ENCODE measurements at regions not wholly inside any gene's neighbourhood (a gene's known extent, or its start where the extent isn't known, plus 50 kb on each side); places are given as distances from the start of the nearest gene placed in this dataset.

- TF ChIP-seq CTCF (conservative IDR thresholded peaks at IDR 0.05 in 1 of 2, IDR thresholded peaks at IDR 0.05 in 1 of 2; ENCODE audit: low read depth in 1 of 2, low read length in 2 of 2) (no peak), EZH2 (IDR thresholded peaks at IDR 0.05; ENCODE audit: low read length, missing control alignments) (no peak)
Observed at GRCh38 chr12:89815225-89815624, 106.6 kb upstream of the ATP2B1 start.
